ENCODE measurements at regions not wholly inside any gene's neighbourhood (a gene's known extent, or its start where the extent isn't known, plus 50 kb on each side); places are given as distances from the start of the nearest gene placed in this dataset.

GRCh38 chr12:125356111-125356510 lies 290.9 kb downstream of the AACS start:
- DNase-seq (ENCODE audit: low spot score), result no peak

DNA sequence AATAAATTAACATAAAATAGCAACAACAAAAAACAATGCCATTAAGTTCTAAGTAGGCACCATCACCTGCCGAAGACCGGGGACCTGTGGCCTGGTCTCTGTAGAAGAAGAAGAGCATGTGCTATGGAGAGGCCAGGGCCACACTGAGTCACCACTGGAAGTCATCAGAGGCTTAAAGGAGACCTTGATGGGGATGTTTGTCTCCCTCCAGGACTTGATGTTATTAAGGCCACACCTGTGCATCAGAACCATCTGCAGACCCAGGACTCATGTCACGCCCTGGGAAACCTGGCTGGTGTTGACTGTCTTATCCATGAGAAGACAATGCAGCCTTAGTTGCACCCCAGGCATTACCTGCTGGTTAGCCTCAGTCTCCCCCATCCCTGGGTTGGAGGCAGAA lies 292.3 kb downstream of the AACS start:
- DNase-seq (ENCODE audit: low spot score), result no peak

DNA sequence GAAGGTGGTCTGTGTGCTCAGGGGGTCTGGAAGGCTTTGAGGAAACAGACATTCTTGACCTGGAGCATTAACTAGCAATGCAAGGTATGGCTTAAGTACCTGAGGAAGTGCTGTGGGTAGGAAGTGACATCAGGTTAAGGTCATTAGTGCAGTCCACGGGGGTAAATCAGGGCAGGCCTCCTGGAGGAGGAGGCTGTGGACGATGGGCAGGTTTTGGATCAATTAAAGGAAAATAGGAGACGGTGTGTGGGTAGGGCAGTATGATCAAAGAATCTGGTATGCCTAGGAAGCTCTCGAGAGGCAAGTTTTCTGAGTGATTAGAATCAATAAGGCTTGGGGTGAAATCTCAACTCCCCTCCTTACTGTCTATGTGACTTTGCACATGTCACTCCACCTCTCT lies 295.3 kb downstream of the AACS start:
- DNase-seq (ENCODE audit: low spot score), result no peak

DNA sequence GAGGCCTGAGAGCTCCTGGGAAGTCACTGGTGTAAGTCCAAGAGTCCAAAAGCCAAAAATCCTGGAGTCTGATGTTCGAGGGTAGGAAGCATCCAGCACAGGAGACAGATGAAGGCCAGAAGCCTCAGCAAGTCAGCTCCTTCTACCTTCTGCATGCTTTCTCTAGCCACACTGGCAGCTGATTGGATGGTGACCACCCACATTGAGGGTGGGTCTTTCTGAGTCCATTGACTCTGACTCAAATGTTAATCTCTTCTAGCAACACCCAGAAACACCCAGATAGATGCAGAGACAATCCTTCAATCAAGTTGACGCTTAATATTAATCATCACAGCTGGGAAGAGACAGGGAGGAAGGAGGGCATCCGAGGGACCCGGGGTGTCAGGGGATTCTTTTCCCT lies 305.8 kb downstream of the AACS start:
- no peak for DNase-seq (ENCODE audit: low spot score)

DNA sequence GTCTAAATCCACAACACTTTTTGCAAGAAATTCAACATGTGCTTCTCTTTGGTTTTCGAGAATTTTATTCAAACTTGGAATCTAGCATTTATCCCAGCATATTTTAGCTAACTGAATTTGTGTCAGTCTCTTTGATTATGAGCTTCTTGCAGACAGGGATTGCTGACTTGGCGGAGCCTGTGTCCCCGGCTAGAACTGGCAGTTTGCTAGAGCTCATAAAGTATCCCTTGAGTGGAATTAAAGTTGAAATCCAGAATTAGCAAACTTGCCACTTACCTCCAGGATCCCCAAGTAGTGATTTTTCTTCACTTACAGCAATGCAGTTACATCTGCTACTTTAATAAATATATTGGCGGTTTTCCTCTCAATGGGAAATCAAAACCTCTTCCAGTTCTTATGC lies 306.9 kb downstream of the AACS start:
- no peak for DNase-seq (ENCODE audit: low spot score)

- no peak for DNase-seq (ENCODE audit: low spot score)
Measured at GRCh38 chr12:125373375-125373774, 308.1 kb downstream of the AACS start.

GRCh38 chr12:125376422-125376821 lies 311.2 kb downstream of the AACS start:
- no peak for DNase-seq (ENCODE audit: low spot score)

DNA sequence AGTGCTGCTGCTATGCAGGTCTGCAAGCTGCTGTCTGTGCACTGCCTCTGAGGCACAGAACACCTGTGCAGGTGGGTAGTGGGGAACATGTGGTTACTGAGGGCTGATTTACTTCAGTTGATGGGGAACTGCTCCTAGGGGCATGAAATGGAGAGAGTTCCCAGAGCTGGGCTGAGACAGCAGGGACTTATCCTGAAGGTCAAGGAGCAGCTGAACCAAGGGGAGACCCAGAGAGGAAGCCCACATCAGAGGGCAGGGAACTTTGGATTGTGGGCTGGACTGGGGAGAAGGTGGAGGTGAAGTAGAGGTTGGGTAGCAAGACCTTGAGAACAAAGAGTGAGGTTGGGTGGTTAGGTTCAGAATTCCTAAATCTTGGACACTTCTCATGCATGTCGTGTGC lies 311.9 kb downstream of the AACS start:
- no peak for DNase-seq (ENCODE audit: low spot score)

GRCh38 chr12:125381373-125381772 lies 316.1 kb downstream of the AACS start:
- no peak for DNase-seq (ENCODE audit: low spot score)

- no peak for DNase-seq (ENCODE audit: low spot score)
Measured at GRCh38 chr12:125382926-125383325, 317.7 kb downstream of the AACS start.

GRCh38 chr12:125386652-125387051 lies 321.4 kb downstream of the AACS start:
- DNase-seq (ENCODE audit: low spot score), result no peak

GRCh38 chr12:125387206-125387605 lies 322.0 kb downstream of the AACS start:
- DNase-seq (ENCODE audit: low spot score), result peak; percentile 28

DNA sequence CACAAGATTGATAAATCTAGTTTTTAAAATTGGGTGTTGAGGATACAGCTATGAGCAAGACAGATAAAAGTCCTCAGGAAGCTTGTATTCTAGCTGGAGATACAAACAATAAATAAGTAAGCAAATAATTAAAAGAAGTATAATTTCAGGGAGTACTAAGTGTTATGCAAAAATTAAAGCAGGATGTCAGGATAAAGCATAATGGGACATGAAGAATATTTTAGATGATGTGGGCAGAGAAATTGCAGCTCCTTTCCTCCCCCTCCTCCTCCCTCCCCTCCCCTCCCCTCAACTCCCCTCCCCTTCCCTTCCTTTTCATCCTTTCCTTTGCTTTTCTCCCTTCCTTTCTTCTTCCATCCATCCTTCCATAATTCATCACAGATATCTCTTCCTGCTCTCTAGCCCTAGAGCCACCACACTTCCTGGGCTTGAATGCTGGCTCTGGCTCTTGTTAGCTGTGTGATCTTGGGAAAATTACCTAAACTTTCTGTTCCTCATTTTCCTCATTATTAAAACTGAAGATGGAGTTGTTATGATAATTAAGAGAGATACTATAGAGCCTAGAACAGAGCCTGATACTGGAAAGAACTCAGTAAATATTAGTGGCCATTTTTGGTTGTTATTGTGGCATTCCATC lies 323.9 kb downstream of the AACS start:
- no peak for DNase-seq (ENCODE audit: low spot score)

GRCh38 chr12:125393569-125393968 lies 328.3 kb downstream of the AACS start:
- no peak for DNase-seq (ENCODE audit: low spot score)

DNA sequence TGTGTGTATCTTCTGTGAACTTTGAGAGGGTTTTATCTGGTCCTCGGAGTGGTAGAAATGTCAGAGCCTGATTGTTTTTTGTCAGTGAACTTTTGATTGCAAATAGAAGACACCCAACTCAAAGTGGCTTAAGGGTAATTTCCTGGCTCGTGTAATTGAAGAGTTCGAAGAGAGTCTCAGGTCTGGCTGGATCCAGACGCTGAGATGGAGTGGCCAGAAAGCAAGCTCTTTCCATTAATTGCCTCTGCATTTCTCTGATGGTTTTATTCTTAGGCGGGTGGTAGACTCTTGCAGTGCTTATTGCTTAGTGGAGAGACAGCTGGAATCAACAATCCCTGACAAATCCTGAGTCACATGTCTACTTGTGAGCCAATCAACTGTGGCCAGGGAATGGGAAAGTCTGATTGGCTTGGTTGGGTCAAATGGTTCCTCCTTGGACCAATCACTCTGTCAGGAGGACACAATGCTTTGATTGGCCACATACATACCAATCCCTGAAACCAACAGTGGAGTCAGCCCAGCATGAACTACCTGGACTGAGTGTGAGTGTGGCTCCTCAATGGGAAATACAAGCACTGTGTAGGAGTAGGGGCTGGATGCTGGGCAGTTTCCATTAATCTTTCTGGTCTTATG lies 330.5 kb downstream of the AACS start:
- no peak for DNase-seq (ENCODE audit: low spot score)

DNA sequence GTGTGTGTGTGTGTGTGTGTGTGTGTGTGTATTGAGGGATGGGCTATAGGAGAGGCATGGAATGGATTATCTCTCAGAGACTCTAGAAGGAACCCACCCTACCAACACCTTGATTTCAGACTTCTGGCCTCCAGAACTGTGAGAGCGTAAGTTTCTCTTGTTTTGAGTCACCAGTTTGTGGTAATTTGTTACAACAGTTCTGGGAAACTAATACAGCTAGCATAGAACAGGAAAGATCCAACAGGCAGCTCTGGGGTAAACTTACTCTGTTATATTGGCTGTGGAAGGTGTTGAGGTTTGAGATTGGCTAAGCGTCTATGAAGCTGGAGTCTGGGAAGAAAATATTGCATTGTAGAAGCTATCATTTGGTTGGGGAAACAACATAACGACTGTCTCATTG lies 334.3 kb downstream of the AACS start:
- DNase-seq (ENCODE audit: low spot score), result no peak

- DNase-seq (ENCODE audit: low spot score), result peak; percentile 71
Measured at GRCh38 chr12:125402874-125403789, 337.9 kb downstream of the AACS start.

GRCh38 chr12:125403843-125404242 lies 338.6 kb downstream of the AACS start:
- DNase-seq (ENCODE audit: low spot score), result no peak

DNA sequence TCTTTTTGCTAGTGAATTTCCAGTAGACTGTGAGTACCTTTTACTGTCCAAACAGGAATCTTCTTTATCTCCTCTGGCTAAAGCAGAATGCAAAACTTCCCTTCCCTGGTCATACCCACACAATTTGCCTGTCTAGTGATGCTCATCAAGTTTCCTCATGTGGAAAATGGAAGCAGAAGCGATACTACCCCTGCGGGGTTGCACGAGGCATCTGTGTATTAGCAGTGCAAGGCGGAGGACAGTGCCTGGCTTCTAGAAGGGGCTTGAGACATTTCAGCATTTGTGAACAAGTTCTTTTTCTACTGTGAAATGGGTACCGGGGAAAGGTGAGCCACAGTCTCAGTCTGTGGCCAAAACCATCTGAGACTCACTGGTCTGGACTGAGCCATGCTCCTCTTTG lies 340.9 kb downstream of the AACS start:
- no peak for DNase-seq (ENCODE audit: low spot score)

GRCh38 chr12:125408718-125409117 lies 343.5 kb downstream of the AACS start:
- no peak for DNase-seq (ENCODE audit: low spot score)

DNA sequence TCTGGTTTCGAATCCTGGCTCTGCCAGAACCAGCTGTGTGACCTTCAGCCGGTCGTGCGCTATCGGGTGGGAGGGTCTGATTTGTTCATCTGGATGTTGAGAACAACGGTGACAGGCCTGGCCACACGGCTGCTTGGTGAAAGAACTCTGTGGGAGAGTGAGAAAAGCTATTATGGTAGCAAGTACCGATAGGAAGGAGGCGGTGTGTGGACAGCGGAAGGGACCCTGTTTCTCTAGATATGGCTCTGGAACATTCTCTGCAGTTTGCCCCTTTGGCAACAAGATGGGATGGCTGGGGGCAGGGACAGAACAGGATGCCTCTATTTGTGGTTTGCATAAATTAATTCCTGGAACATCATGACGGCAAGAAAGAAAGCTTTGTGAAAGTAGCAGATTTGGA lies 347.3 kb downstream of the AACS start:
- DNase-seq (ENCODE audit: low spot score), result no peak

DNA sequence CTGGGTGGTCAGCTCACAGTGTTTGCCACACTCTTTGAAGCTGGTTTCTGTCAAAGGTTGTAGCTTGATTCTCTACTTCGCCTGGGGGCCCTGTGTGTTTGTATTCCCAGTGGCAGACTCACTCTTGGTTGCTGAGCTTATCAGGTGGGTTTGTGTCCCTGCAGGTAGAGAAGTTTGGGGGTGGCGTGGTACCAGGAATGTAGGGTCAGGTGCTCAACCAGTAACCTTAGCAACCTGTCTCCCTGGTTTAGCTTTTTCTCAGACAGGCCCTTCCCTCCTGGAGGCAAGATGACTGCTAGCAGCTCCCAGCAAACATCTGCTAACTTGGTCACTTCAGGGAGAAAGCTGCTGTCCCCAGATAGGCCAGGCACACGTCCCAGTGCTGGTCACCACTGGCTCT lies 352.2 kb downstream of the AACS start:
- DNase-seq (ENCODE audit: low spot score), result no peak

Measured in HT-29 (cell line).